GM19099 (cell line): ENCODE measurements at regions not wholly inside any gene's neighbourhood (a gene's known extent, or its start where the extent isn't known, plus 50 kb on each side); places are given as distances from the start of the nearest gene placed in this dataset.

Experiments used
- POLR2A ChIP-seq: IDR thresholded peaks from 3 replicates; pipeline ENCODE4 v1.6.1; 2011; ENCODE audit warnings: low read depth; ENCODE audit not compliant: insufficient read length; ENCODE audit errors: extremely low read depth

DNA sequence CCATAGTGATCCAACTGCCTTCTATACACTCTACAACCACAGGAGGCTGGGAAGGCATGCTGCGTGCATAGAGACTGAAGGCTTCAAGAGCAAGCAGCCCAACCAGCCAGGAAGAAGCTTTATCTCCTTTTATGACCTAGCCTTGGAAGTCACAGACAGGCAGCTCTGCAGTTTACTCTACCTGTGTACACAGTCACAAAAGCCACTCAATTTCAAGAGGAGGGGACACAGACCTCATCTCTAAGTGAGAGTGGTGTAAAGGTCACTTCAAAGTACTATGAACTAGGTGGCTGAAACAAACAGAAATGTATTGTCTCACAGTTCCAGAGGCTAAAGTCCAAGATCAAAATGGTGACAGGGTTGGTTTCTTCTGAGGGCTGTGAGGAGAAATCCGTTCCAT, 69.6 kb upstream of the GJB5 start:
- no peak for TF ChIP-seq POLR2A

- no peak for TF ChIP-seq POLR2A
Measured at GRCh38 chr1:34686531-34686930, 68.3 kb upstream of the GJB5 start.

GRCh38 chr1:34688006-34688741, 66.7 kb upstream of the GJB5 start:
- no peak for TF ChIP-seq POLR2A

- no peak for TF ChIP-seq POLR2A
Measured at GRCh38 chr1:34690269-34690668, 64.6 kb upstream of the GJB5 start.

- no peak for TF ChIP-seq POLR2A
Measured at GRCh38 chr1:34693081-34693480, 61.8 kb upstream of the GJB5 start.

GRCh38 chr1:34694383-34694782, 60.5 kb upstream of the GJB5 start:
- TF ChIP-seq POLR2A = no peak

GRCh38 chr1:34695580-34695979, 59.3 kb upstream of the GJB5 start:
- no peak for TF ChIP-seq POLR2A

GRCh38 chr1:34696230-34696629, 58.6 kb upstream of the GJB5 start:
- TF ChIP-seq POLR2A = no peak

DNA sequence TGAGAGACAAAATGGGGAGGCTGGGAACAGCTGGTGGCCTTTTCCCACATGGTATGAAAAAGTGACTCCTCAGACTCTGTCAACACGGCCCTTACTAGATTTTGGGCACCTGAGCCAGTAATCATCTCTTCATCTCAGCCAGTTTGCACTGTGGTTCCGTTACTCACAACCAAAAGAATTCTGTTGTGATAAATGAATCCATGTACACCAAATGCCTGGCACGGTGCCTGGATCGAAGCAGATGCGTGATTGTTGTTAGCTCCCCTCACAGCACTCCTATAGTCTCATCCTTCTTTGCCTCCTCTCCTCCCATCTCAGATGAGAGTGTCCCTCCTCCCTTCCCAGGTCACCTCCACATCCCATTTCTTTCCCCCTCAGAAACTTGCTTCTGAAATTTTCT, 57.9 kb upstream of the GJB5 start:
- no peak for TF ChIP-seq POLR2A

DNA sequence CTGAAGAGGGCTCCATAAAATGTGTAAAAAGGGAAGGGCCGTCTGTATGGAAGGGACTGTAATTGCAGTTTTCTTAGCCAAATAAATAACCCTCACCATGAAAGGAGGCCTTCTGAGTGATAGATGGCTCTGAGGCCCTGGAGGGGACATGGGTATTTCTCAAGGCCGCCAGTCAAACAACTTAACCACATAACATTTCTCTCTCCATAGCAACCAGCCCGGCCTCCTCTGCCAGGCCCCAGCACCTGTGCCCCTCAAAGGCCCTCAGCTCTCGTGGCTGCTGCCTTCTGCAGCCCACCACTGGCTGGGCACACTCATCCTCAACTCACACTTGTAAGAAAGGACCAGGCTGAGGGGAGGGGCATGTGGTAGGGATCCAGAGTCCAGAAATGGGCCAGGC, 57.0 kb upstream of the GJB5 start:
- TF ChIP-seq POLR2A = no peak

- no peak for TF ChIP-seq POLR2A
Measured at GRCh38 chr1:34701326-34702060, 53.4 kb upstream of the GJB5 start.
